Lower leg skin (tissue), 3 donors: ENCODE measurements at regions not wholly inside any gene's neighbourhood (a gene's known extent, or its start where the extent isn't known, plus 50 kb on each side); places are given as distances from the start of the nearest gene placed in this dataset.
"Not testable (repeated sequence)": the region's sequence is repeated elsewhere in the genome, so short reads cannot be mapped to it uniquely, and the experiment has no call there.

Experiments
- POLR2A ChIP-seq, 2 donors: fragments of 450-650 bp; IDR thresholded peaks; one replicate each; pipeline ENCODE4 v1.6.1; 2016 to 2017; ENCODE audit warnings: antibody characterized with exemption in 2 of 2, mild to moderate bottlenecking in 1 of 2, moderate library complexity in 1 of 2
- TF ChIP-seq, protein P1 (sequence below), 3 donors: fragments of 450-650 bp; IDR thresholded peaks; one replicate each; pipeline ENCODE4 v1.5.1; 2016; ENCODE audit warnings: antibody characterized with exemption in 3 of 3, mild to moderate bottlenecking in 3 of 3, moderate library complexity in 2 of 3

DNA sequence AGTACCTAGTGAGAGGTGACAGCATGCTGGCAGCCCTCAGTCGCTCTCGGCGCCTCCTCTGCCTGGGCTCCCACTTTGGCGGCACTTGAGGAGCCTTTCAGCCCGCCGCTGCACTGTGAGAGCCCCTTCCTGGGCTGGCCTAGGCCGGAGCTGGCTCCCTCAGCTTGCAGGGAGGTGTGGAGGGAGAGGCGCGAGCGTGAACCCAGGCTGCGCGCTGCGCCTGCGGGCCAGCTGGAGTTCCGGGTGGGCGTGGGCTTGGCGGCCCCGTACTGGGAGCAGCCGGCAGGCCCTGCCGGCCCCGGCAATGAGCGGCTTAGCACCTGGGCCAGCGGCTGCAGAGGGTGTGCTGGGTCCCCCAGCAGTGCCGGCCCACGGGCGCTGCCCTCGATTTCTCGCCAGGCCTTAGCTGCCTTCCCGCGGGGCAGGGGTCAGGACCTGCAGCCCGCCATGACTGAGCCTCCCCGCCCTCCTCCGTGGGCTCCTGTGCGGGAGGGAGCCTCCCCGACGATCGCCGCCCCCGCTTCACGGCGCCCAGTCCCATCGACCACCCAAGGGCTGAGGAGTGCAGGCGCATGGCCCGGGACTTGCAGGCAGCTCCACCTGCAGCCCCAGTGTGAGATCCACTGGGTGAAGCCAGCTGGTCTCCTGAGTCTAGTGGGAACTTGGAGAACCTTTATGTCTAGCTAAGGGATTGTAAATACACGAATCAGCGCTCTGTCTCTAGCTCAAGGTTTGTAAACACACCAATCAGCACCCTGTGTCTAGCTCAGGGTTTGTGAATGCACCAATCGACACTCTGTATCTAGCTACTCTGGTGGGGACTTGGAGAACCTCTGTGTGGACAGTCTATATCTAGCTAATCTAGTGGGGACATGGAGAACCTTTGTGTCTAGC is 1579.2 kb downstream of the SI start:
- TF ChIP-seq, protein P1, sequence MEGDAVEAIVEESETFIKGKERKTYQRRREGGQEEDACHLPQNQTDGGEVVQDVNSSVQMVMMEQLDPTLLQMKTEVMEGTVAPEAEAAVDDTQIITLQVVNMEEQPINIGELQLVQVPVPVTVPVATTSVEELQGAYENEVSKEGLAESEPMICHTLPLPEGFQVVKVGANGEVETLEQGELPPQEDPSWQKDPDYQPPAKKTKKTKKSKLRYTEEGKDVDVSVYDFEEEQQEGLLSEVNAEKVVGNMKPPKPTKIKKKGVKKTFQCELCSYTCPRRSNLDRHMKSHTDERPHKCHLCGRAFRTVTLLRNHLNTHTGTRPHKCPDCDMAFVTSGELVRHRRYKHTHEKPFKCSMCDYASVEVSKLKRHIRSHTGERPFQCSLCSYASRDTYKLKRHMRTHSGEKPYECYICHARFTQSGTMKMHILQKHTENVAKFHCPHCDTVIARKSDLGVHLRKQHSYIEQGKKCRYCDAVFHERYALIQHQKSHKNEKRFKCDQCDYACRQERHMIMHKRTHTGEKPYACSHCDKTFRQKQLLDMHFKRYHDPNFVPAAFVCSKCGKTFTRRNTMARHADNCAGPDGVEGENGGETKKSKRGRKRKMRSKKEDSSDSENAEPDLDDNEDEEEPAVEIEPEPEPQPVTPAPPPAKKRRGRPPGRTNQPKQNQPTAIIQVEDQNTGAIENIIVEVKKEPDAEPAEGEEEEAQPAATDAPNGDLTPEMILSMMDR (IDR thresholded peaks at IDR 0.05) = not testable (repeated sequence)
- not testable (repeated sequence) for TF ChIP-seq POLR2A (IDR thresholded peaks at IDR 0.05)
